ENCODE measurements at regions not wholly inside any gene's neighbourhood (a gene's known extent, or its start where the extent isn't known, plus 50 kb on each side); places are given as distances from the start of the nearest gene placed in this dataset.
A peak's percentile ranks its signal among the peaks of the same experiment; 100 is the strongest.

- no peak for DNase-seq (ENCODE audit: low read depth in 2 of 3, low spot score in 2 of 3)
Observed at GRCh38 chr1:112312879-112313278, 83.1 kb upstream of the CTTNBP2NL start.

GRCh38 chr1:112316254-112316913, 79.6 kb upstream of the CTTNBP2NL start:
- DNase-seq (ENCODE audit: low read depth in 2 of 3, low spot score in 2 of 3): no peak

GRCh38 chr1:112317140-112317539, 78.9 kb upstream of the CTTNBP2NL start:
- DNase-seq (ENCODE audit: low read depth in 2 of 3, low spot score in 2 of 3): no peak

- DNase-seq (ENCODE audit: low read depth in 2 of 3, low spot score in 2 of 3): no peak
Observed at GRCh38 chr1:112317611-112318062, 78.4 kb upstream of the CTTNBP2NL start.

- DNase-seq (ENCODE audit: low read depth in 2 of 3, low spot score in 2 of 3): no peak
Observed at GRCh38 chr1:112318263-112318662, 77.8 kb upstream of the CTTNBP2NL start.

GRCh38 chr1:112318698-112319370, 77.2 kb upstream of the CTTNBP2NL start:
- no peak for DNase-seq (ENCODE audit: low read depth in 2 of 3, low spot score in 2 of 3)

- DNase-seq (ENCODE audit: low read depth in 2 of 3, low spot score in 2 of 3): no peak
Observed at GRCh38 chr1:112319371-112320040, 76.5 kb upstream of the CTTNBP2NL start.

- DNase-seq (ENCODE audit: low read depth in 2 of 3, low spot score in 2 of 3): no peak
Observed at GRCh38 chr1:112320058-112320457, 76.0 kb upstream of the CTTNBP2NL start.

- DNase-seq (ENCODE audit: low read depth in 2 of 3, low spot score in 2 of 3): no peak
Observed at GRCh38 chr1:112322018-112322417, 74.0 kb upstream of the CTTNBP2NL start.

GRCh38 chr1:112322983-112323678, 72.9 kb upstream of the CTTNBP2NL start:
- DNase-seq (ENCODE audit: low read depth in 2 of 3, low spot score in 2 of 3): no peak

- DNase-seq (ENCODE audit: low read depth in 2 of 3, low spot score in 2 of 3): no peak
Observed at GRCh38 chr1:112325504-112325903, 70.5 kb upstream of the CTTNBP2NL start.

GRCh38 chr1:112328600-112328999, 67.4 kb upstream of the CTTNBP2NL start:
- no peak for DNase-seq (ENCODE audit: low read depth in 2 of 3, low spot score in 2 of 3)

GRCh38 chr1:112332176-112333150, 63.6 kb upstream of the CTTNBP2NL start:
- no peak for DNase-seq (ENCODE audit: low read depth in 2 of 3, low spot score in 2 of 3)

- DNase-seq (ENCODE audit: low read depth in 2 of 3, low spot score in 2 of 3): no peak
Observed at GRCh38 chr1:112335351-112335750, 60.7 kb upstream of the CTTNBP2NL start.

- DNase-seq (ENCODE audit: low read depth in 2 of 3, low spot score in 2 of 3): peak in 2 of 3 donors; percentile 27 to 62
Observed at GRCh38 chr1:112337028-112337531, 58.9 kb upstream of the CTTNBP2NL start.

GRCh38 chr1:112341986-112342385, 54.0 kb upstream of the CTTNBP2NL start:
- no peak for DNase-seq (ENCODE audit: low read depth in 2 of 3, low spot score in 2 of 3)

GRCh38 chr1:112342558-112342957, 53.5 kb upstream of the CTTNBP2NL start:
- no peak for DNase-seq (ENCODE audit: low read depth in 2 of 3, low spot score in 2 of 3)

- DNase-seq (ENCODE audit: low read depth in 2 of 3, low spot score in 2 of 3): peak in 1 of 3 donors; percentile 48
Observed at GRCh38 chr1:112344754-112345423, 51.1 kb upstream of the CTTNBP2NL start.
